NT2/D1 (cell line): ENCODE measurements at regions not wholly inside any gene's neighbourhood (a gene's known extent, or its start where the extent isn't known, plus 50 kb on each side); places are given as distances from the start of the nearest gene placed in this dataset.

ENCODE experiments used
- DNase-seq: peaks from one replicate; pipeline ENCODE4 v3.0.0-alpha.2; 2011; ENCODE audit warnings: low read depth, low spot score
- H3K27me3 ChIP-seq: 2 replicates; pipeline ENCODE4 v1.6.0; 2011; ENCODE audit warnings: mild to moderate bottlenecking; ENCODE audit not compliant: insufficient read length, insufficient read depth
- H3K36me3 ChIP-seq: 2 replicates; pipeline ENCODE4 v1.6.1; 2011; ENCODE audit warnings: mild to moderate bottlenecking, low read length, mixed read lengths; ENCODE audit not compliant: insufficient read depth, insufficient read length
- H3K4me1 ChIP-seq: 2 replicates; pipeline ENCODE4 v1.5.1; 2011; ENCODE audit not compliant: insufficient read depth, insufficient read length
- H3K4me3 ChIP-seq: 2 replicates; pipeline ENCODE4 v1.5.1; 2011; ENCODE audit warnings: low read depth; ENCODE audit not compliant: insufficient read length
- H3K9ac ChIP-seq: 2 replicates; pipeline ENCODE4 v1.6.0; 2011; ENCODE audit warnings: low read depth; ENCODE audit not compliant: insufficient read length
- H3K9me3 ChIP-seq: 2 replicates; pipeline ENCODE4 v1.5.1; 2011; ENCODE audit warnings: mild to moderate bottlenecking, low read length; ENCODE audit not compliant: insufficient read depth
- SUZ12 ChIP-seq: IDR thresholded peaks from 2 replicates; pipeline ENCODE4 v1.6.1; 2011; ENCODE audit not compliant: insufficient read length, insufficient read depth; ENCODE audit errors: extremely low read depth
- YY1 ChIP-seq: IDR thresholded peaks from 2 replicates; pipeline ENCODE4 v1.6.1; 2011; ENCODE audit not compliant: insufficient read length, insufficient read depth
- ZNF274 ChIP-seq: IDR thresholded peaks from 2 replicates; pipeline ENCODE4 v1.6.1; 2011; ENCODE audit warnings: mild to moderate bottlenecking, low read depth, low read length

GRCh38 chr15:35657679-35658311 is 111.8 kb upstream of the DPH6 start:
- Histone ChIP-seq H3K4me3 (no peak overlapping the region), H3K27me3 (no peaks in the 10 kb centered on the region), H3K9ac (no peak overlapping the region), H3K4me1 (no peaks in the 10 kb centered on the region), H3K36me3 (no peaks in the 10 kb centered on the region), H3K9me3 (no peaks in the 10 kb centered on the region)
- no peak for TF ChIP-seq YY1
- TF ChIP-seq SUZ12: no peak
- no peak for TF ChIP-seq ZNF274
- DNase-seq: no peak

- H3K9ac ChIP-seq: no peak overlapping the region
- H3K4me3 ChIP-seq: no peak overlapping the region
- no peaks in the 10 kb centered on the region for H3K4me1 ChIP-seq
- H3K27me3 ChIP-seq: no peaks in the 10 kb centered on the region
- TF ChIP-seq YY1 (no peak), SUZ12 (no peak), ZNF274 (no peak)
- no peaks in the 10 kb centered on the region for H3K36me3 ChIP-seq
- H3K9me3 ChIP-seq: no peaks in the 10 kb centered on the region
- no peak for DNase-seq
Measured at GRCh38 chr15:35663956-35664355, 118.0 kb upstream of the DPH6 start.

GRCh38 chr15:35665896-35666536 is 120.1 kb upstream of the DPH6 start:
- H3K27me3 ChIP-seq: no peaks in the 10 kb centered on the region
- no peaks in the 10 kb centered on the region for H3K36me3 ChIP-seq
- no peaks in the 10 kb centered on the region for H3K4me1 ChIP-seq
- TF ChIP-seq ZNF274: no peak
- H3K9ac ChIP-seq: no peak overlapping the region
- no peaks in the 10 kb centered on the region for H3K9me3 ChIP-seq
- DNase-seq: no peak
- H3K4me3 ChIP-seq: no peak overlapping the region

GRCh38 chr15:35667908-35668307 is 121.9 kb upstream of the DPH6 start:
- H3K36me3 ChIP-seq: no peaks in the 10 kb centered on the region
- H3K4me1 ChIP-seq: no peaks in the 10 kb centered on the region
- no peak overlapping the region for H3K9ac ChIP-seq
- no peaks in the 10 kb centered on the region for H3K27me3 ChIP-seq
- no peak for DNase-seq
- H3K9me3 ChIP-seq: no peaks in the 10 kb centered on the region
- TF ChIP-seq SUZ12 (no peak), ZNF274 (no peak), YY1 (no peak)
- no peak overlapping the region for H3K4me3 ChIP-seq

- Histone ChIP-seq H3K27me3 (no peaks in the 10 kb centered on the region), H3K9me3 (no peaks in the 10 kb centered on the region), H3K9ac (no peak overlapping the region), H3K36me3 (no peaks in the 10 kb centered on the region), H3K4me1 (no peaks in the 10 kb centered on the region), H3K4me3 (no peak overlapping the region)
- DNase-seq: no peak
- TF ChIP-seq SUZ12 (no peak), YY1 (no peak), ZNF274 (no peak)
Measured at GRCh38 chr15:35669021-35669420, 123.1 kb upstream of the DPH6 start.

- Histone ChIP-seq H3K9me3 (no peaks in the 10 kb centered on the region), H3K4me1 (no peaks in the 10 kb centered on the region), H3K27me3 (no peaks in the 10 kb centered on the region), H3K9ac (no peak overlapping the region), H3K36me3 (no peaks in the 10 kb centered on the region), H3K4me3 (no peak overlapping the region)
- DNase-seq: no peak
- TF ChIP-seq YY1 (no peak), SUZ12 (no peak), ZNF274 (no peak)
Measured at GRCh38 chr15:35669432-35670045, 123.6 kb upstream of the DPH6 start.

- DNase-seq: no peak
- H3K9me3 ChIP-seq: no peaks in the 10 kb centered on the region
- TF ChIP-seq ZNF274 (no peak), YY1 (no peak), SUZ12 (no peak)
Measured at GRCh38 chr15:35671197-35671596, 125.2 kb upstream of the DPH6 start.

More at GRCh38 chr15:35671197-35671596, 125.2 kb upstream of the DPH6 start:
- Histone ChIP-seq H3K36me3 (no peaks in the 10 kb centered on the region), H3K4me3 (no peak overlapping the region), H3K27me3 (no peaks in the 10 kb centered on the region), H3K4me1 (no peaks in the 10 kb centered on the region), H3K9ac (no peak overlapping the region)
